ENCODE measurements at regions not wholly inside any gene's neighbourhood (a gene's known extent, or its start where the extent isn't known, plus 50 kb on each side); places are given as distances from the start of the nearest gene placed in this dataset.

DNA sequence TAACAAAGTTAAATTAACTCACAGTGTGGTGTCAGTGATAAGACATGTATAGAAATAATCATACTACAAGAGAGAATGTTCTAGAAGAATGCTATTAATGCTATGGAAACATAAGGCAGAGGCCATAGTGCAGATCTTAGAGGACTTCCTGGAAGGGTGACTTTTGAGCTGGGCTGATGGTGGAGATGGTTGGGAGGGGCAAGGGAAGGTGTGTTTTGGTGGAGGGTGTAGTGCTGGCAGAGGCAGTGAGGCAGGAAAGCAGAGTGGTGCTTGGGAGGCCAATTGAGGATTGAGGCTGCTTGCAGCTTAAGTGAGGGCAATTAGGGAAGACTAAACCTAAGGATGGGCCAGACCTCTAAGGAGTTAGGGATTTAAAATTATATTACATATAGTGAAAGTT, 58.5 kb upstream of the FNDC1 start:
- H3K4me3 ChIP-seq (ENCODE audit: control insufficient read depth, low read depth, low read length): no peak overlapping the region
- no peak for DNase-seq (ENCODE audit: low read depth)
- TF ChIP-seq, protein P1, sequence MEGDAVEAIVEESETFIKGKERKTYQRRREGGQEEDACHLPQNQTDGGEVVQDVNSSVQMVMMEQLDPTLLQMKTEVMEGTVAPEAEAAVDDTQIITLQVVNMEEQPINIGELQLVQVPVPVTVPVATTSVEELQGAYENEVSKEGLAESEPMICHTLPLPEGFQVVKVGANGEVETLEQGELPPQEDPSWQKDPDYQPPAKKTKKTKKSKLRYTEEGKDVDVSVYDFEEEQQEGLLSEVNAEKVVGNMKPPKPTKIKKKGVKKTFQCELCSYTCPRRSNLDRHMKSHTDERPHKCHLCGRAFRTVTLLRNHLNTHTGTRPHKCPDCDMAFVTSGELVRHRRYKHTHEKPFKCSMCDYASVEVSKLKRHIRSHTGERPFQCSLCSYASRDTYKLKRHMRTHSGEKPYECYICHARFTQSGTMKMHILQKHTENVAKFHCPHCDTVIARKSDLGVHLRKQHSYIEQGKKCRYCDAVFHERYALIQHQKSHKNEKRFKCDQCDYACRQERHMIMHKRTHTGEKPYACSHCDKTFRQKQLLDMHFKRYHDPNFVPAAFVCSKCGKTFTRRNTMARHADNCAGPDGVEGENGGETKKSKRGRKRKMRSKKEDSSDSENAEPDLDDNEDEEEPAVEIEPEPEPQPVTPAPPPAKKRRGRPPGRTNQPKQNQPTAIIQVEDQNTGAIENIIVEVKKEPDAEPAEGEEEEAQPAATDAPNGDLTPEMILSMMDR (conservative IDR thresholded peaks at IDR 0.05; ENCODE audit: control insufficient read depth, insufficient read depth, low read depth, low read length): no peak

- TF ChIP-seq, protein P1 (conservative IDR thresholded peaks at IDR 0.05; ENCODE audit: control insufficient read depth, insufficient read depth, low read depth, low read length): peak; percentile 82
- DNase-seq (ENCODE audit: low read depth): peak; percentile 66
- no peak overlapping the region for H3K4me3 ChIP-seq (ENCODE audit: control insufficient read depth, low read depth, low read length)
Measured at GRCh38 chr6:159110013-159110412, 59.2 kb upstream of the FNDC1 start.

- no peak for DNase-seq (ENCODE audit: low read depth)
- H3K4me3 ChIP-seq (ENCODE audit: control insufficient read depth, low read depth, low read length): no peak overlapping the region
- TF ChIP-seq, protein P1 (conservative IDR thresholded peaks at IDR 0.05; ENCODE audit: control insufficient read depth, insufficient read depth, low read depth, low read length): no peak
Measured at GRCh38 chr6:159109391-159109790, 59.8 kb upstream of the FNDC1 start.

DNA sequence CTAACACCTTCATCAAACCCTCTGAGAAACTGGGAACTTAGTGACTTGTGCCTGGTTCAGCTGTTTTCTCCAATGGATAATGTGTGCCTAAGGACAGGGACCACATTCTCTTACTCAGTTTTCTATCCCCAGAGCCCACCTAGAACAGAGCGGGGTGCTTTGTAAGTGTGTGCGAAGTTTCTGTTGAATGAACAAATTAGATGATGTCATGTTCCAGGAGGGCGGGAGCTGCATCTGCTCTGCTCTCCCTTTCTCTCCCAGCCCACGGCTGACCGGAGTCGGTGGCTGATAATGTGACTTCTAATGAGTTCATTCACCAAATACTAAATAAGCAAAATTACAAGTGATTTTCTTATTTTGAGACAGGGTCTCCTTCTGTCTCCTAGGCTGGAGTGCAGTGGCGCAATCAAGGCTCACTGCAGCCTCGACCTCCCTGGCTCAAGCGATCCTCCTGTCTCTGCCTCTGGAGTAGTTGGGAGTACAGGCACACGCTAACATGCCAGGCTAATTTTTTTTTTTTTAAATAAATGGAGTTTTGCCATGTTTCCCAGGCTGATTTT, 60.7 kb upstream of the FNDC1 start:
- TF ChIP-seq, protein P1 (conservative IDR thresholded peaks at IDR 0.05; ENCODE audit: control insufficient read depth, insufficient read depth, low read depth, low read length): no peak
- no peak for DNase-seq (ENCODE audit: low read depth)
- no peak overlapping the region for H3K4me3 ChIP-seq (ENCODE audit: control insufficient read depth, low read depth, low read length)

DNA sequence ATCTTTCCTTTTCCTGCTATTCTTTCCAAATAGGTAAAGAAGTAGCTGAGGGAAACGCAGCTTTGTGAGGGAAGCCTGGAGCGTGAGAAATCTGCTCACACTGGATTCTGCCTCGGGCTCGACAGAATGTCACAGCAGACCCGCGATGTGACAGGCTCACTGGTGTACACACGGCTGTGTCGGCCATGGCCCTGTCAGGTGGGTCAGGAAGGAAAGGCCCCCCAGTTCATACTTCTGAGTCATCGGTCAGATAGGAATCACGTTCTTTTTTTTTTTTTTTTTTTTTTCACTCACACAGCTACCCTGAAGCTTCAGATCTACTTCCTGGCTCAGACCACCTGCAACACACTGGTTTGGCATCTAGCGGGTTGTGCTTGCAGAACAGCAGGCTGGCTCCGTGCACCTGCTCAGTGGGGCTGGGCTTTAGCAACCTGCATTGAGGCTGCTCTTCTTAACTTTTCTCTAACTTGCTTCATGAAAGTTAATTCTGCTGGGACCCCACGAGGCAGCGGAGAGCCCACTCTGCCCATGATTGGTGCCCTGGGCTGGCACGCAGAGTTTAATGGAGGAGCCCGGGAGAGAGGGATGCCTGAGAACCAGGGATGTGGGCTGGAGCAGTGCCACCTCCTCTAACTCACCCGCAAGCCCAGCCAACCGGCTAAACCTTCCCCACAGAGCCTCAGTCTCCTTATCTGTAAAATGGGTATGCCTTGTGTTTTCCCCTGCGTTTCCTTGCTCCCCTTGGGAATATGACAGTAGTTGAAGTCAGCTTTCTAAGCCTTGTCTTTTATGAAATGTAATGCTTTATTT, 61.5 kb upstream of the FNDC1 start:
- DNase-seq (ENCODE audit: low read depth): no peak
- TF ChIP-seq, protein P1 (conservative IDR thresholded peaks at IDR 0.05; ENCODE audit: control insufficient read depth, insufficient read depth, low read depth, low read length): no peak
- no peak overlapping the region for H3K4me3 ChIP-seq (ENCODE audit: control insufficient read depth, low read depth, low read length)

DNA sequence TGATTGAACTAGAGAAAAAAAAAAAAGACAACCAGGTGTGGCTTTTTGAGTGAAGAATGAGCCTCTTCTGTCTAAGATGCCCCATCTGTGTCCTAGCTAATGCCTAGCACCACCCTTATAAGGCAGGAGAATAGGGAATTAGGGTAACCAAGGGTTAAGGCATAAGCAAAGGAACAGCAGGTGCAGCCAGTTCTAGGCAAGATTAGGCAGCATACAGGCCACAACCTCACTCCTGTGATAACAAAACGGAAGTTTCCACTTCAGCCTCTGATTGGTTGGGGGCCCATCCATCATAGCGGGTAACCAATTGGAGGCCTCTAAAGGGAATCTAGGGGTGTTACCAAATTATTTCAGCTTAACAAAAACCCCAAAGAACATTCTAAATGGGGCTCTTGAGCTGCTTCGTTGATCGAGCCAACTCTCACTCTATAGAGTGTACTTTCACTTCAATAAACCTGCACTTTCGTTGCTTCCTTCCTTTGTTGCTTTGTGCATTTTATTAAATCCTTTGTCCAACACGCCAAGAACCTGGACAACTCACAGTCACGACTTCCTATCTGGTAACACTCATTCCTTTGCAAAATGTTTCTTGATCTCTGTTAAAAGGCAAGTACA, 61.9 kb upstream of the TAGAP start:
- TF ChIP-seq, protein P1 (conservative IDR thresholded peaks at IDR 0.05; ENCODE audit: control insufficient read depth, insufficient read depth, low read depth, low read length): no peak
- no peak overlapping the region for H3K4me3 ChIP-seq (ENCODE audit: control insufficient read depth, low read depth, low read length)
- peak; percentile 55 for DNase-seq (ENCODE audit: low read depth)

All from fibroblast of mammary gland (primary cell).